ENCODE measurements at regions not wholly inside any gene's neighbourhood (a gene's known extent, or its start where the extent isn't known, plus 50 kb on each side); places are given as distances from the start of the nearest gene placed in this dataset.
A peak's percentile ranks its signal among the peaks of the same experiment; 100 is the strongest.
"Not testable (repeated sequence)": the region's sequence is repeated elsewhere in the genome, so short reads cannot be mapped to it uniquely, and the experiment has no call there.

DNA sequence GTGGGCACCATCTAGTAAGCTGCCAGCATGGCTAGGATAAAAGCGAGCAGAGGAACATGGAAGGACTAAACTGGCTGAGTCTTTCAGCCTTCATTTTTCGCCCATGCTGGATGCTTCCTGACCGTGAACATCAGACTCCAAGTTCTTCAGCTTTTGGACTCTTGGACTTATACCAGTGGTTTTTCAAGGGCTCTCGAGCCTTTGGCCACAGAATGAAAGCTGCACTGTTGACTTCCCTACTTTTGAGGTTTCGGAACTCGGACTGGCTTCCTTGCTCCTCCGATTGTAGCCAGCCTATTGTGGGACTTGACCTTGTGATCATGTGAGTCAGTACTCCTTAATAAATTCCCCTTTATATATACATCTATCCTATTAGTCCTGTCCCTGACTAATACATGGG, 785.1 kb upstream of the SLITRK6 start:
- no peak for DNase-seq

- no peak for DNase-seq
These were observed 786.6 kb upstream of the SLITRK6 start for GRCh38 chr13:86585835-86586234.

DNA sequence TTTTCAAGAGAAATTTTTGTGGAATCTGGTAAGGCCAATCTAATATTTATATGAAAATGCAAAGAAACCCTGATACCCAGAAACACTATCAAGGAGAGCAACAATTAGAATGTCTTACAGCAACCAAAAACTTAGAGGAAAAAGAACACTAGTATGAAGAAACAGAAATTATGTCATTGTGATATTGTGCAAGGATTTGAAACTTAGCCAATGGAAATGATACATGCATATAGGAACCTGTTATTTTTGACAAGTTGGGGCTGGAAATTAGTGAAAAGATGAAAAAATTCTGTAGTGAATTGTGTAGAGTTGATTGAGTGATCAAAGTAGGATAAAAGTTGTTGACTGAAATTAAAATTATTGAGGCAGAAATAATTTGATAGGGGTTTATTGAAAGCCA, 792.6 kb upstream of the SLITRK6 start:
- no peak for DNase-seq

GRCh38 chr13:86601351-86601750, 802.1 kb upstream of the SLITRK6 start:
- DNase-seq, result no peak

GRCh38 chr13:86606264-86606663, 807.0 kb upstream of the SLITRK6 start:
- DNase-seq, result no peak

- DNase-seq, result no peak
These were observed 809.5 kb upstream of the SLITRK6 start for GRCh38 chr13:86608701-86609100.

DNA sequence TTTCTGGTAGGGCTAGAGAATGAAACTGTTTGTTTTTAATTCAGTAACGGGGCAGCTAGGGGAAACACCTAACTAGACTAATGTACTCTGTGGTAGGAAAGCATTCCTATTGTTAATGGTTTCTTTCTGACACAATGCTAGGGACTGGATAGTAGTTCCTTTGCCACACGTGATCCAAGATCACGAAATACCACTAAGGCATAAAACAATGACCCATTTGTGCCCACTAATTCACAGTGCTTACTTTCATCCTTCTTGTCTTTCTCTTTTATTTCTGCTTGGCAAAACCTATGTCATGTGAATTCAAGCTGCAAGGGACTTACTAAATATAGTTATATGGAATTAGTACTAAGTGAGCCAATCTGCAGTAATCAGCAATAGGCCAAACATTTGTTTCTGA, 834.1 kb upstream of the SLITRK6 start:
- no peak for DNase-seq

DNA sequence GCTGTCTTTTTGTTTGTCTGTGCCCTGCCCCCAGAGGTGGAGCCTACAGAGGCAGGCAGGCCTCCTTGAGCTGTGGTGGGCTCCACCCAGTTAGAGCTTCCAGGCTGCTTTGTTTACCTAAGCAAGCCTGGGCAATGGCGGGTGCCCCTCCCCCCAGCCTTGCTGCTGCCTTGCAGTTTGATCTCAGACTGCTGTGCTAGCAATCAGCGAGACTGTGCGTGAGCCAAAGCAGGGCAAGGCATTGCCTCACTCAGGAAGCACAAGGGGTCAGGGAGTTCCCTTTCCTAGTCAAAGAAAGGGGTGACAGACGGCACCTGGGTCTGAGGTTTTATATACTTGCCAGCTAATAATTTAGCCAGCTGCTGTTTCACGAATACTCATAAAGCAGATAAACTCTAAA, 852.0 kb upstream of the SLITRK6 start:
- DNase-seq, result not testable (repeated sequence)

DNA sequence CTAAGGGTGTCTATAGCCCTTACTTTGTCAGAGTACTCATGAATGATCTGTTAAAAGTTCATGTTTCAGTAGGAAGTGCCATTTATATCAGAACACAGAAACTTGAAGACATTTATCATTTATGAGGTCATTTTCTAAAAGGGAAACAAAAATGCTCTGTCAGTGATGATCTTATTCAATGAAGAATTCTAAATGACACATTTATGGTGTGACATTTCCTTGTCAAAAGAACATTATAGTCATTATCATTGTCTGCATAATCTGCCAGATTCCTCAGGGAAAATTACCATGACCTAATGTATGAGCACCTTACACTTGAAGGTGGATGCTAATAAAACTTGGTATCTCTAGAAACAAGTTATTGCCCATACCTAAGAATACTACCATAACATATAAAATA, 853.8 kb upstream of the SLITRK6 start:
- DNase-seq, result no peak

DNA sequence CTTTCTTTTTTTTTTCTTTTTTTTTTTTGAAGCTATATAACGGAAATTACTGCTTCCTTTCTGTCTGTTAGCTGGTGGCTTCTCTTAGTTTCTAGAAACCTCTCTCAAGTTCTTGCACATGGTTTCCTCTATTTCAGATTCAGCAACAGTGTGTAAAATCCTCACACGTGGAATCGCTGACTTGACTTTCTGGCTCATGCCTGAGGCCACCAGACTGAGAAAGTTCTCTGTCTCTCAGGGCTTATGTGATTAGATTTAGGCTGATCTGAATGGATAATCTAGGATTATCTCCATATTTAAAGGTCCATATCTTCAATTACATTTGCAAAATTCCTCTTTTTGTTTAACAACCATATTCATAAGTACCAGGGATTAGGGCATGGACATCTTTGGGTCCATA, 856.3 kb upstream of the SLITRK6 start:
- no peak for DNase-seq

DNA sequence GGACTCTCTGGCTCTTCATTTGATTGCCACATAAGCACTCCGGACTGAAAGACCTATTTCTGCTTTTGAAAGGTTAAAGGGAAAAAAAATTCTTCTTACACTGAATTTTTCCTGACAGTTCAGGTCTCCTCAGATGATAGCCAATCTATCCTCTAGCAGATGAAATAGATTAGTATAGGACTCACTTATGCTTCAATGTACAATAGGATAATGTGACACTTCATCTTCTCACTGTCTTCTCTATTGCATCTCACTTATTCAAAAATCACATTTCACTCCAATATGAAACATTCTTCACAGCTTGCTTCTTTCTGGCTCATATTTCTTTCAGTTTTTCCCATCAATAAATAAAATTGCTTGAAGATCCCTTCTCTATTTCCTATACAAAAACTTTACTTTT, 860.9 kb upstream of the SLITRK6 start:
- no peak for DNase-seq

DNA sequence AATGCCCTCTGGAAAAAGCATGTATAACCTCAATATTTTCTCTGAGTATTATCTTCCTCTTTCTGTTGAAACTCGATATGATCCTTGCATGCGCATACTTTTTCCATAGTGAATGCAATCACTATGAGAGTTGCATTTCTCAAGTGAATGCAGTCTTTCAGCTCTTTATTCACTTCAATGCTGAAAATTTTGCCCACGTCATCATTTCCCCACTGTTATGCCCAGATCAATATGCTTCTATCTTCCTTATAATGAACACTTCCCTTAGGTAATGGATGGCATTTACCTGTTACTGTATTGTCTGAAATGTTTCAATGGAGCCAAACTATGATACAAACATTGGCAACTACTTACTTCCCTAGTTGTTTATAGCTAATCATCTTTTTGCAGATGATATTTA, 866.6 kb upstream of the SLITRK6 start:
- no peak for DNase-seq

DNA sequence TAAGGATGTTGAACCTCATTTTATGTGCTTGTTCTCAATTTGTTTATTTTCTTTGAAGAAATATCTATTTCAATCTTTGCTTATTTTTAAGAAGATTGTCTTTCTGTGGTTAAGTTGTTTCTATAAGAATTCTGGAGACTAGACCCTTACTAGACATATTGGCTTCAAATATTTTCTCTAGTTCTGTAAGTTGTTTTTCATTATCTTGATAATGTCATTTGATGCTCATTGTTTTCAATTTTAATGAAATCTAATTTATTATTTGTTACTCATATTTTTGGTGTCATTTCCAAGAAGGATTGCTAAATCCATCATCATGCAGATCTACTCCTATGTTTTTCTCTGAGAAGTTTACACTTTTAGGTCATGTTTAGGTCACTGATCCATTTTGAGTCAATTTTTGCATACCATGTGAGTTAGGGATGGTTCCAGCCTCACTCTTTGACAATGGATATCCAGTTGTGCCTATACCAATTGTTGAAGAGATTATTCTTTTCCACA, 874.8 kb upstream of the SLITRK6 start:
- no peak for DNase-seq

GRCh38 chr13:86681223-86681622, 882.0 kb upstream of the SLITRK6 start:
- DNase-seq, result no peak

DNA sequence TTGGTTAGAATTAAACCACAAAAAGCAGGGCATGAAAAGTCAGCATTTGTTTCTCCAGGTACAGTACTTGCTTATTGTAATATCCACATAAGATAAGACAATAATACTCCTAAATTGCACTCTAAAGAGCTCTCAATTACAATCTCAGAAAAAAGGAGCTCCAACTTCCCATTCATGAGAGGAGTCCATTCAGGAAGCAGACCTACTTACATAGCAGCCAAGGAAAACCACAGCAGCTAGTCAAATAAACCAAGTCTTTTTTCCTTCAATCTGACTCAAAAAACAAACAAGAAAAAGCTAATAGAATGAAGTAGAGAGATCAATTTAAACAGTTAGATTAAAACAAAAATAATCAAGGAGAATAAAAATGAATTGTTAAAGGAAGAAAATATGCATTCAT, 885.2 kb upstream of the SLITRK6 start:
- no peak for DNase-seq

GRCh38 chr13:86689911-86690310, 890.7 kb upstream of the SLITRK6 start:
- no peak for DNase-seq

DNA sequence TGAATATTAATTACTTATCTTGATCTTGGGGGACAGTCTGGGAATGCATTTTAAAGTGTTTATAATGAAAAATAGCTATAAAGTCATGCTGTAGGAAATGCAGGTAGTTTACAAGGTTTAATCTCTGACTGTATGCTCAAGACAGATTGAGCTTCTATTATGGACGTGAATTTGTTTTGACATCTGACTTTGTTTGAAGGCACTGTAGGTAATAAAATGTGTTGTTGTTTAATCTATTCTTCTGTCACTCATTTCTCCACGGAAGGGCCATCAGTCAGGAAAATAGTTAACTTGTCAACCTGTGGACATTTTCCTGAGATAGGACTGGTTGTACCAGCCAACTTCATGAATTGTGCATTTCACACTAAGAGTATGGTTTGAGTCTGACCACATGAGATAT, 893.1 kb upstream of the SLITRK6 start:
- no peak for DNase-seq

DNA sequence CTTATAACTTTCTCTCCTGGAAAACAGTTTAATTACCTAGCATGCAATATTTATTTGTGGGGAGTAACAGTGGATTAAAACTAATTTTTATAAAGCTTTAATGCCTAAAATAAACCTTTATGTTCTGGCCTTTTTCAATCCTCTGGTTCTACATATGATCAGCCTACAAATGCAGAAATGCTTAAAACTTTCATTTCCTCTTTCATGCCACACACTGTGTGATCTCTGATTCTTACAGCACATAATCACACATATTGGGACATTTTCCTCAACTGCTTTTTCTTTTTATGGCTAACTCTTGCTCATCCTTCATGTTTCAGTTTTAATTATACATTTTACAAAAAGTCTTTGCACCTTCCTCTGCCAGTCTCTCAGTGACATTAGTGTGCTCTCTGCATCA, 910.8 kb upstream of the SLITRK6 start:
- DNase-seq, result peak in 1 of 4 experiments; percentile 0

- DNase-seq, result no peak
These were observed 911.7 kb upstream of the SLITRK6 start for GRCh38 chr13:86710896-86711295.

GRCh38 chr13:86714495-86714894, 915.3 kb upstream of the SLITRK6 start:
- DNase-seq, result no peak

- no peak for DNase-seq
These were observed 925.9 kb upstream of the SLITRK6 start for GRCh38 chr13:86725105-86725504.

GRCh38 chr13:86729206-86729605, 930.0 kb upstream of the SLITRK6 start:
- no peak for DNase-seq

GRCh38 chr13:86731987-86732386, 932.8 kb upstream of the SLITRK6 start:
- DNase-seq, result no peak

GRCh38 chr13:86737334-86737932, 933.7 kb upstream of the SLITRK5 start:
- DNase-seq, result no peak

- no peak for DNase-seq
These were observed 929.3 kb upstream of the SLITRK5 start for GRCh38 chr13:86741762-86742285.
